ENCODE measurements at regions not wholly inside any gene's neighbourhood (a gene's known extent, or its start where the extent isn't known, plus 50 kb on each side); places are given as distances from the start of the nearest gene placed in this dataset.

- Histone ChIP-seq H3K27me3 (ENCODE audit: control insufficient read depth, insufficient read depth, low read length) (no peaks in the 10 kb centered on the region), H3K4me3 (ENCODE audit: low read depth, low read length) (no peak overlapping the region), H3K36me3 (ENCODE audit: control insufficient read depth, insufficient read depth, low read length) (no peaks in the 10 kb centered on the region)
- no peak for TF ChIP-seq CTCF (IDR thresholded peaks at IDR 0.05; ENCODE audit: insufficient read depth, low read length, poor library complexity, severe bottlenecking)
- DNase-seq (ENCODE audit: low read depth): peak; percentile 5
Measured at GRCh38 chr3:176766862-176767261, 430.4 kb downstream of the TBL1XR1 start.

GRCh38 chr3:176765382-176765900, 431.8 kb downstream of the TBL1XR1 start:
- no peaks in the 10 kb centered on the region for H3K36me3 ChIP-seq (ENCODE audit: control insufficient read depth, insufficient read depth, low read length)
- DNase-seq (ENCODE audit: low read depth): no peak
- H3K4me3 ChIP-seq (ENCODE audit: low read depth, low read length): no peak overlapping the region
- TF ChIP-seq CTCF (IDR thresholded peaks at IDR 0.05; ENCODE audit: insufficient read depth, low read length, poor library complexity, severe bottlenecking): no peak
- H3K27me3 ChIP-seq (ENCODE audit: control insufficient read depth, insufficient read depth, low read length): no peaks in the 10 kb centered on the region

- H3K27me3 ChIP-seq (ENCODE audit: control insufficient read depth, insufficient read depth, low read length): no peaks in the 10 kb centered on the region
- no peak for DNase-seq (ENCODE audit: low read depth)
Measured at GRCh38 chr3:176759815-176760506, 437.3 kb downstream of the TBL1XR1 start.

GRCh38 chr3:176757429-176757828, 439.9 kb downstream of the TBL1XR1 start:
- H3K27me3 ChIP-seq (ENCODE audit: control insufficient read depth, insufficient read depth, low read length): no peaks in the 10 kb centered on the region
- no peak for TF ChIP-seq CTCF (IDR thresholded peaks at IDR 0.05; ENCODE audit: insufficient read depth, low read length, poor library complexity, severe bottlenecking)
- no peak overlapping the region for H3K4me3 ChIP-seq (ENCODE audit: low read depth, low read length)
- H3K36me3 ChIP-seq (ENCODE audit: control insufficient read depth, insufficient read depth, low read length): no peaks in the 10 kb centered on the region
- no peak for DNase-seq (ENCODE audit: low read depth)

More at GRCh38 chr3:176759815-176760506, 437.3 kb downstream of the TBL1XR1 start:
- Histone ChIP-seq H3K36me3 (ENCODE audit: control insufficient read depth, insufficient read depth, low read length) (no peaks in the 10 kb centered on the region), H3K4me3 (ENCODE audit: low read depth, low read length) (no peak overlapping the region)
- no peak for TF ChIP-seq CTCF (IDR thresholded peaks at IDR 0.05; ENCODE audit: insufficient read depth, low read length, poor library complexity, severe bottlenecking)

GRCh38 chr3:176755977-176756376, 441.3 kb downstream of the TBL1XR1 start:
- Histone ChIP-seq H3K4me3 (ENCODE audit: low read depth, low read length) (no peak overlapping the region), H3K27me3 (ENCODE audit: control insufficient read depth, insufficient read depth, low read length) (no peaks in the 10 kb centered on the region), H3K36me3 (ENCODE audit: control insufficient read depth, insufficient read depth, low read length) (no peaks in the 10 kb centered on the region)
- no peak for DNase-seq (ENCODE audit: low read depth)
- no peak for TF ChIP-seq CTCF (IDR thresholded peaks at IDR 0.05; ENCODE audit: insufficient read depth, low read length, poor library complexity, severe bottlenecking)

GRCh38 chr3:176755552-176755951, 441.7 kb downstream of the TBL1XR1 start:
- H3K4me3 ChIP-seq (ENCODE audit: low read depth, low read length): no peak overlapping the region
- DNase-seq (ENCODE audit: low read depth): no peak
- TF ChIP-seq CTCF (IDR thresholded peaks at IDR 0.05; ENCODE audit: insufficient read depth, low read length, poor library complexity, severe bottlenecking): no peak
- no peaks in the 10 kb centered on the region for H3K36me3 ChIP-seq (ENCODE audit: control insufficient read depth, insufficient read depth, low read length)
- no peaks in the 10 kb centered on the region for H3K27me3 ChIP-seq (ENCODE audit: control insufficient read depth, insufficient read depth, low read length)

Data from kidney epithelial cell (primary cell).